ENCODE measurements at regions not wholly inside any gene's neighbourhood (a gene's known extent, or its start where the extent isn't known, plus 50 kb on each side); places are given as distances from the start of the nearest gene placed in this dataset.

- no peak for TF ChIP-seq CTCF (IDR thresholded peaks at IDR 0.05; ENCODE audit: borderline replicate concordance, insufficient read depth, low read depth, low read length)
- no peak overlapping the region for H3K4me3 ChIP-seq (ENCODE audit: low read depth, low read length)
Measured at GRCh38 chr1:200299571-200299970, 110.3 kb downstream of the ZNF281 start.

- no peak overlapping the region for H3K4me3 ChIP-seq (ENCODE audit: low read depth, low read length)
- no peak for TF ChIP-seq CTCF (IDR thresholded peaks at IDR 0.05; ENCODE audit: borderline replicate concordance, insufficient read depth, low read depth, low read length)
Measured at GRCh38 chr1:200298242-200298641, 111.6 kb downstream of the ZNF281 start.

GRCh38 chr1:200296091-200296661 is 113.7 kb downstream of the ZNF281 start:
- H3K4me3 ChIP-seq (ENCODE audit: low read depth, low read length), result no peak overlapping the region
- TF ChIP-seq CTCF (IDR thresholded peaks at IDR 0.05; ENCODE audit: borderline replicate concordance, insufficient read depth, low read depth, low read length), result no peak

GRCh38 chr1:200294241-200294640 is 115.6 kb downstream of the ZNF281 start:
- no peak for TF ChIP-seq CTCF (IDR thresholded peaks at IDR 0.05; ENCODE audit: borderline replicate concordance, insufficient read depth, low read depth, low read length)
- no peak overlapping the region for H3K4me3 ChIP-seq (ENCODE audit: low read depth, low read length)

GRCh38 chr1:200292699-200293098 is 117.1 kb downstream of the ZNF281 start:
- no peak overlapping the region for H3K4me3 ChIP-seq (ENCODE audit: low read depth, low read length)
- no peak for TF ChIP-seq CTCF (IDR thresholded peaks at IDR 0.05; ENCODE audit: borderline replicate concordance, insufficient read depth, low read depth, low read length)

GRCh38 chr1:200291106-200291505 is 118.7 kb downstream of the ZNF281 start:
- TF ChIP-seq CTCF (IDR thresholded peaks at IDR 0.05; ENCODE audit: borderline replicate concordance, insufficient read depth, low read depth, low read length), result no peak
- no peak overlapping the region for H3K4me3 ChIP-seq (ENCODE audit: low read depth, low read length)

- no peak overlapping the region for H3K4me3 ChIP-seq (ENCODE audit: low read depth, low read length)
- no peak for TF ChIP-seq CTCF (IDR thresholded peaks at IDR 0.05; ENCODE audit: borderline replicate concordance, insufficient read depth, low read depth, low read length)
Measured at GRCh38 chr1:200290010-200290685, 119.7 kb downstream of the ZNF281 start.
